A549 (cell line): ENCODE measurements at regions not wholly inside any gene's neighbourhood (a gene's known extent, or its start where the extent isn't known, plus 50 kb on each side); places are given as distances from the start of the nearest gene placed in this dataset.
A peak's percentile ranks its signal among the peaks of the same experiment; 100 is the strongest.

ENCODE experiments used
- ATAC-seq, 2 experiments: fragments of 200-7000 bp in 1 of 2; fragments of >200 bp in 1 of 2; cut with Nextera tagmentation in 1 of 2; cut with Tn5 transposase in 1 of 2; 3 replicates each; pipeline versions ENCODE4 v1.8.0 to v1.9.1; 2018 to 2020; ENCODE audit warnings: mild to moderate bottlenecking in 1 of 2, moderate library complexity in 1 of 2
- CTCF ChIA-PET: fragments of 300-600 bp; sonication (Branson Sonifier 250); formaldehyde crosslinking; extraction: SDS; loops from one replicate; lab custom pipeline; 2021; ENCODE audit warnings: antibody characterized with exemption, inconsistent platforms; lab: Yijun Ruan, JAX
- POLR2A ChIA-PET: fragments of 350-600 bp; formaldehyde crosslinking; extraction: SDS; loops from one replicate; lab custom pipeline; 2021; ENCODE audit warnings: antibody characterized with exemption, inconsistent platforms; lab: Yijun Ruan, JAX
- DNase-seq, 2 experiments: peaks; one replicate each; pipeline versions ENCODE4 v3.0.0 to v3.0.0-alpha.2; 2011 to 2016; ENCODE audit warnings: low read depth in 1 of 2, low spot score in 1 of 2
- FAIRE-seq: peaks from 2 replicates; lab custom pipeline; 2011; peaks lifted over from hg19 to GRCh38; lab: Jason Lieb, UNC
- H3K27ac ChIP-seq, 2 experiments: fragments of >200 bp; sonication (Bioruptor Twin); formaldehyde crosslinking; 3 replicates each; pipeline ENCODE4 v1.5.1; 2016 to 2017
- H3K4me1 ChIP-seq: fragments of >200 bp; sonication (Bioruptor Twin); formaldehyde crosslinking; 3 replicates; pipeline ENCODE4 v1.6.1; 2016
- H3K4me2 ChIP-seq: fragments of >200 bp; sonication (Bioruptor Twin); formaldehyde crosslinking; 3 replicates; pipeline ENCODE4 v1.6.1; 2016
- H3K4me3 ChIP-seq: fragments of >200 bp; sonication (Bioruptor Twin); formaldehyde crosslinking; 3 replicates; pipeline ENCODE4 v1.5.1; 2016
- H3K9me3 ChIP-seq: fragments of >200 bp; sonication (Bioruptor Twin); formaldehyde crosslinking; 3 replicates; pipeline ENCODE4 v1.6.1; 2016
- CEBPB ChIP-seq, 2 experiments: fragments of >200 bp in 1 of 2; sonication (Bioruptor Twin) in 1 of 2; formaldehyde crosslinking in 1 of 2; IDR thresholded peaks; 2 replicates each; pipeline ENCODE4 v1.6.1; 2012 to 2016
- CHD4 ChIP-seq: fragments of 200-600 bp; sonication (generic); IDR thresholded peaks from 2 replicates; pipeline ENCODE4 v1.6.1; 2016; ENCODE audit warnings: antibody characterized with exemption, mild to moderate bottlenecking, borderline replicate concordance
- EP300 ChIP-seq, 2 experiments: fragments of >200 bp; sonication (Bioruptor Twin); formaldehyde crosslinking; IDR thresholded peaks; 2 replicates in 1 of 2; 3 replicates in 1 of 2; pipeline ENCODE4 v1.6.1; 2016 to 2017
- FOXS1 ChIP-seq: fragments of 250-450 bp; sonication (Bioruptor Pico); IDR thresholded peaks from 2 replicates; pipeline ENCODE4 v1.5.0; 2020; ENCODE audit warnings: mild to moderate bottlenecking, moderate library complexity
- HOXA7 ChIP-seq: fragments of 250-450 bp; sonication (Bioruptor Pico); IDR thresholded peaks from 2 replicates; pipeline ENCODE4 v1.5.0; 2020; ENCODE audit warnings: mild to moderate bottlenecking, moderate library complexity
- KDM5A ChIP-seq: fragments of 200-600 bp; sonication (generic); IDR thresholded peaks from 2 replicates; pipeline ENCODE4 v1.6.1; 2016; ENCODE audit warnings: antibody characterized with exemption, mild to moderate bottlenecking
- MYC ChIP-seq: IDR thresholded peaks from 2 replicates; pipeline ENCODE4 v1.6.1; 2012; ENCODE audit warnings: mild to moderate bottlenecking, inconsistent platforms, low read length, improper control_type of control experiment, borderline replicate concordance
- NR3C1 ChIP-seq: fragments of >200 bp; sonication (Bioruptor Twin); formaldehyde crosslinking; IDR thresholded peaks from 3 replicates; pipeline ENCODE4 v1.6.1; 2017
- POLR2AphosphoS2 ChIP-seq: conservative IDR thresholded peaks from 2 replicates; pipeline ENCODE4 v1.6.1; 2012; ENCODE audit warnings: low read length, improper control_type of control experiment, inconsistent platforms
- RCOR1 ChIP-seq: fragments of 150-350 bp; IDR thresholded peaks from 2 replicates; pipeline ENCODE4 v1.6.1; 2014; ENCODE audit warnings: antibody characterized with exemption, low read length, low read depth
- RNF2 ChIP-seq: fragments of 200-600 bp; sonication (generic); IDR thresholded peaks from 2 replicates; pipeline ENCODE4 v1.6.1; 2016; ENCODE audit warnings: low read depth, mild to moderate bottlenecking, antibody characterized with exemption, moderate library complexity, borderline replicate concordance
- SMC3 ChIP-seq: fragments of >200 bp; sonication (Bioruptor Twin); formaldehyde crosslinking; IDR thresholded peaks from 3 replicates; pipeline ENCODE4 v1.6.1; 2018; ENCODE audit warnings: inconsistent platforms
- ZFP36 ChIP-seq: fragments of 450-650 bp; IDR thresholded peaks from 2 replicates; pipeline ENCODE4 v1.6.1; 2014; ENCODE audit warnings: borderline replicate concordance; ENCODE audit not compliant: partially characterized antibody
- ZNF302 ChIP-seq: fragments of 250-450 bp; sonication (Bioruptor Pico); IDR thresholded peaks from 2 replicates; pipeline ENCODE4 v1.9.0; 2021; ENCODE audit warnings: inconsistent platforms, mild to moderate bottlenecking, moderate library complexity
- WGBS: methylation state at CpG from one replicate; pipeline ENCODE4 v1.1.6; 2017; ENCODE audit errors: missing lambda C conversion rate; 5-methylcytosine and 5-hydroxymethylcytosine counted together
- TF ChIP-seq, protein P1 (sequence below): fragments of >200 bp; sonication (Bioruptor Twin); formaldehyde crosslinking; IDR thresholded peaks from 3 replicates; pipeline ENCODE4 v1.6.1; 2016
- TF ChIP-seq, protein P2 (sequence below): fragments of 250-450 bp; sonication (Bioruptor Pico); IDR thresholded peaks from 2 replicates; pipeline ENCODE4 v1.5.0; 2020; ENCODE audit warnings: low read depth, mild to moderate bottlenecking, moderate library complexity
- TF ChIP-seq, protein P3 (sequence below): fragments of 250-450 bp; sonication (Bioruptor Pico); IDR thresholded peaks from 2 replicates; pipeline ENCODE4 v1.5.0; 2021; ENCODE audit warnings: mild to moderate bottlenecking, moderate library complexity, borderline replicate concordance

DNA sequence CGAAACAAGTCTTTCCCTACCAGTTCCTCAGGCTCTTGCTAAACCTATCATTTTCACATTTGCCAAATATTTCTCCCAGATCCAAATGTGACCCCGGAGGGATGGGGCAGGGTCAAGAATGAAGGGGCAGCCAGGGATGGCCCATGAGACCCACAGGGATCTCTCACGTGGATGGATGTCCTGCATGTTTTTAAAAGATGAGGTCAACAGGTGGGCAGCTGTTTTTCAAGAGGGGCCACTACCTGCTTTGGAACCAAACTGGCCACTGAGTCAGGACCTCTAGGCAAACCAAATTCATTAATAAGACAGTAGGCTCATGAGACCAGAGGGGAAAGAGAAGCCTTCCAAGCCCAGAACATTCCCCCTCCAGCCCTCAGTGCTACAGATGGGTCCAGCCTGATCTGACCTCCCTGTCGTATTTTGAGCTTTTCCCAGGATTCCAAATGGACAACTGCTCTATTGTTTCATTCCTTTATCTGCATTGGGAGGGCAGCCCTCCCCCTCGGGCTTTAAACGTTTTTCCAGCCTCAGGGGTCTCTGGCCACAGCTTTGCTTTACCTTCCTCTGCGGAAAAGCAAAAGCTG, 252.5 kb upstream of the IRF2BP2 start:
- Histone ChIP-seq H3K9me3 (peaks cover 8% of the 10 kb centered on the region; the same call in 1 of the 3 replicates), H3K4me3 (no peak overlapping the region), H3K4me2 (no peak overlapping the region), H3K4me1 (peaks cover 13% of the 10 kb centered on the region; the same call in 1 of the 3 replicates), H3K27ac (peak overlapping the region; percentile 14 to 47; a peak in 3 of 6 replicates)
- DNase-seq (no peak), FAIRE-seq (no peak), ATAC-seq (no peak)
- POLR2A ChIA-PET = interaction anchor here (0.5 to 1.0 kb wide), 2 partner anchors 251 kb away, joined by 3 to 5 read pairs; no protein-coding TSS in a partner anchor
- no peak for TF ChIP-seq HOXA7 (CRISPR knock-in tag)
- 66% methylated on average over 7 of the region's 7 CpGs for WGBS
- CTCF ChIA-PET = interaction anchor here (1.5 kb wide), 1 partner anchor 29 kb away, joined by 3 read pairs; no protein-coding TSS in a partner anchor

GRCh38 chr1:234861761-234862160, 251.8 kb upstream of the IRF2BP2 start:
- H3K4me1 ChIP-seq = peaks cover 13% of the 10 kb centered on the region; the same call in 1 of the 3 replicates
- H3K27ac ChIP-seq = no peak overlapping the region; a peak in 1 of 6 replicates
- FAIRE-seq = no peak
- TF ChIP-seq, protein P1, sequence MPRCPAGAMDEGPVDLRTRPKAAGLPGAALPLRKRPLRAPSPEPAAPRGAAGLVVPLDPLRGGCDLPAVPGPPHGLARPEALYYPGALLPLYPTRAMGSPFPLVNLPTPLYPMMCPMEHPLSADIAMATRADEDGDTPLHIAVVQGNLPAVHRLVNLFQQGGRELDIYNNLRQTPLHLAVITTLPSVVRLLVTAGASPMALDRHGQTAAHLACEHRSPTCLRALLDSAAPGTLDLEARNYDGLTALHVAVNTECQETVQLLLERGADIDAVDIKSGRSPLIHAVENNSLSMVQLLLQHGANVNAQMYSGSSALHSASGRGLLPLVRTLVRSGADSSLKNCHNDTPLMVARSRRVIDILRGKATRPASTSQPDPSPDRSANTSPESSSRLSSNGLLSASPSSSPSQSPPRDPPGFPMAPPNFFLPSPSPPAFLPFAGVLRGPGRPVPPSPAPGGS = no peak
- no peak for TF ChIP-seq SMC3
- TF ChIP-seq, all 56 proteins: peak for 0
- ChIA-PET CTCF (interaction anchor here (1.5 kb wide), 1 partner anchor 29 kb away, joined by 3 read pairs; no protein-coding TSS in a partner anchor), POLR2A (interaction anchor here (1.0 kb wide), 1 partner anchor 250 kb away, joined by 5 read pairs; no protein-coding TSS in a partner anchor)
- no peak overlapping the region for H3K4me3 ChIP-seq
- peaks cover 8% of the 10 kb centered on the region; the same call in 1 of the 3 replicates for H3K9me3 ChIP-seq
- DNase-seq (no peak), ATAC-seq (no peak)
- H3K4me2 ChIP-seq = no peak overlapping the region
- WGBS = 66% methylated on average over 4 of the region's 4 CpGs

GRCh38 chr1:234861024-234861620, 251.1 kb upstream of the IRF2BP2 start:
- Histone ChIP-seq H3K4me1 (peaks cover 6% of the 10 kb centered on the region; the same call in 1 of the 3 replicates), H3K4me3 (no peak overlapping the region), H3K9me3 (peaks cover 8% of the 10 kb centered on the region; the same call in 1 of the 3 replicates), H3K4me2 (no peak overlapping the region), H3K27ac (no peak overlapping the region; a peak in 1 of 6 replicates)
- ATAC-seq (no peak), FAIRE-seq (no peak), DNase-seq (no peak)
- ChIA-PET POLR2A (interaction anchor here (1.0 kb wide), 1 partner anchor 250 kb away, joined by 5 read pairs; no protein-coding TSS in a partner anchor), CTCF (interaction anchor here (1.5 kb wide), 1 partner anchor 30 kb away, joined by 3 read pairs; no protein-coding TSS in a partner anchor)
- TF ChIP-seq, protein P2, sequence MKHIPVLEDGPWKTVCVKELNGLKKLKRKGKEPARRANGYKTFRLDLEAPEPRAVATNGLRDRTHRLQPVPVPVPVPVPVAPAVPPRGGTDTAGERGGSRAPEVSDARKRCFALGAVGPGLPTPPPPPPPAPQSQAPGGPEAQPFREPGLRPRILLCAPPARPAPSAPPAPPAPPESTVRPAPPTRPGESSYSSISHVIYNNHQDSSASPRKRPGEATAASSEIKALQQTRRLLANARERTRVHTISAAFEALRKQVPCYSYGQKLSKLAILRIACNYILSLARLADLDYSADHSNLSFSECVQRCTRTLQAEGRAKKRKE (CRISPR knock-in tag) = no peak
- no peak for TF ChIP-seq RNF2
- no peak for TF ChIP-seq KDM5A
- TF ChIP-seq CEBPB (IDR thresholded peaks at IDR 0.05) = no peak
- TF ChIP-seq FOXS1 (CRISPR knock-in tag) = no peak
- TF ChIP-seq CHD4 = no peak
- no peak for TF ChIP-seq ZFP36
- TF ChIP-seq NR3C1 = no peak
- TF ChIP-seq, protein P1 = no peak
- TF ChIP-seq EP300 (IDR thresholded peaks at IDR 0.05) = no peak
- no peak for TF ChIP-seq MYC
- TF ChIP-seq POLR2AphosphoS2 = no peak
- TF ChIP-seq, protein P3, sequence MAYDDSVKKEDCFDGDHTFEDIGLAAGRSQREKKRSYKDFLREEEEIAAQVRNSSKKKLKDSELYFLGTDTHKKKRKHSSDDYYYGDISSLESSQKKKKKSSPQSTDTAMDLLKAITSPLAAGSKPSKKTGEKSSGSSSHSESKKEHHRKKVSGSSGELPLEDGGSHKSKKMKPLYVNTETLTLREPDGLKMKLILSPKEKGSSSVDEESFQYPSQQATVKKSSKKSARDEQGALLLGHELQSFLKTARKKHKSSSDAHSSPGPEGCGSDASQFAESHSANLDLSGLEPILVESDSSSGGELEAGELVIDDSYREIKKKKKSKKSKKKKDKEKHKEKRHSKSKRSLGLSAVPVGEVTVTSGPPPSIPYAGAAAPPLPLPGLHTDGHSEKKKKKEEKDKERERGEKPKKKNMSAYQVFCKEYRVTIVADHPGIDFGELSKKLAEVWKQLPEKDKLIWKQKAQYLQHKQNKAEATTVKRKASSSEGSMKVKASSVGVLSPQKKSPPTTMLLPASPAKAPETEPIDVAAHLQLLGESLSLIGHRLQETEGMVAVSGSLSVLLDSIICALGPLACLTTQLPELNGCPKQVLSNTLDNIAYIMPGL = no peak
- TF ChIP-seq ZNF302 (CRISPR knock-in tag) = no peak
- TF ChIP-seq RCOR1 = no peak
- 97% methylated on average over 2 of the region's 2 CpGs for WGBS
